Cerebellar cortex (tissue), 1 donor: ENCODE measurements at regions not wholly inside any gene's neighbourhood (a gene's known extent, or its start where the extent isn't known, plus 50 kb on each side); places are given as distances from the start of the nearest gene placed in this dataset.
"Not testable (repeated sequence)": the region's sequence is repeated elsewhere in the genome, so short reads cannot be mapped to it uniquely, and the experiment has no call there.

Experiments
- DNase-seq: peaks from one replicate; pipeline ENCODE4 v3.0.0-alpha.2; 2015; ENCODE audit warnings: low spot score

GRCh38 chr2:4139316-4139715 lies 435.9 kb downstream of the DCDC2C start:
- no peak for DNase-seq

DNA sequence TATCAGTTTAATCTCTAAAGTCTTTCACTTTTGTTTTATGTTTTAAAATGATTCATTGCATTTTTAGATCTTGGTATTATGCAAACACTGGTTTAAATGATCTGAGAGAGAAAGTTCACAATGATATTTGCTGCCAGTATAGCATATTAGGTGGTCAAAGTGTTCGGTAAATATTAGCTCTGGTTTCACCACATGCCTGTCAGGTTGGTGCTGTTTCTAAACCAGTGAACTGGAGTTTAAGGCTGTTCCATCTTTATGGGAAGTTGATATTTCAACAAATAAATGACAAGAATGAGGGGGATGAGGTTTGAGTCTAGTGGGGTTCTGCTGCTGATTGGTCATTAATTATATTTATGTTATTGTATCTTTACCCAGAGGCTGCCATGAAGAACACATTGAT lies 436.4 kb downstream of the DCDC2C start:
- no peak for DNase-seq

- DNase-seq: no peak
These were observed 437.1 kb downstream of the DCDC2C start for GRCh38 chr2:4140281-4140970.

DNA sequence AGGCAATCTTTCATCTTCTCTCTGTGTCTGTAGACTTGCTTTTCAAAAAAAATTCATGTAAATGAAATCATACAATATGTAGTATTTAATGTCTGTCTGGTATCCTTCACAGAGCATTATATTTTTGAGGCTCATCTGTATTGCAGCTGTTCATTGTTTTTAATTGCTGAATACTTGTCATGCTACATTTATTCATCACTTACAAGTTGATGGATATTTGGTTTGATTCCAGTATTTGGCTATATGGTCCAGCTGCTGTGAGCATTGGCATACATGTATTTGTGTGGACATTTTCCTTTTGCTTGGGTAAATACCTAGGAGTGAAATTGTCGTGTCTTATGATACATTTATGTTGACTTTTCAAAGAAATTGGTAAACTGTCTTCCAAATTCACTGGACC lies 441.4 kb downstream of the DCDC2C start:
- DNase-seq: no peak

GRCh38 chr2:4151521-4151920 lies 448.1 kb downstream of the DCDC2C start:
- DNase-seq: no peak

DNA sequence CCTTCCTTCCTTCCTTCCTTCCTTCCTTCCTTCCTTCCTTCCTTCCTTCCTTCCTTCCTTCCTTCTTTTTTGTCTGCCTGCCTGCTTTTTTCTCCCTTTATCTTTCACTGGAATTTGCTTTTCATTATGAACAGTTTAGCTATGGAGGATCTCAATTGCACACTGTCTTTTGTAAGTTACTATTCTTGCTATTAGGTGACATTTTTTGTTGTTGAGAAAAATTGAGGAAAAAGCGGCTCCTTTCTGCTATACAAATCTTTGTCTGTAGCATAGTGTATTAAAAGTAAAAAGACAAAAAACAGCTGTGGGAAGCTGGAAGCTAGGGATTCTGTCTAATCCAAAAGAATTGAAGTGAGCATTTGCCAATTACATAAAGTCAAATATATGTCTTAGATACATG lies 448.7 kb downstream of the DCDC2C start:
- DNase-seq: no peak

DNA sequence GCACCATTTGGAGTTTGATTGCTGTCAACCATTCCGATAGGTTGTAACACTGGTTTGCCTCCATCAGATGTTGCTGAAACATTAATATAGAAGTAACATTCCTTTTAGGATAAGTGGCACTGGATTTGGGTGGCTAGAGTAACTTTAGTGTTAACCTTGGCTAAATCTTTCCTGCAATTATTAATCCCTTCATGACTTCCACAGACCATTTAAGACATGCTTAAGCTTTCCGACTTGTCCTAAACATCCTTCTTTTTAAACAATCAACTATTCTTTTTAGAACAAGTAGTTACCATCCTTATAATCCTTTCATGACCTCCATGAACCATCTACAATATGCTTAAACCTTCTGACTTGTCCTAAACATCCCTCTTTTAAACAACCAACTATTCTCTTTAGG lies 465.5 kb downstream of the DCDC2C start:
- DNase-seq: no peak

DNA sequence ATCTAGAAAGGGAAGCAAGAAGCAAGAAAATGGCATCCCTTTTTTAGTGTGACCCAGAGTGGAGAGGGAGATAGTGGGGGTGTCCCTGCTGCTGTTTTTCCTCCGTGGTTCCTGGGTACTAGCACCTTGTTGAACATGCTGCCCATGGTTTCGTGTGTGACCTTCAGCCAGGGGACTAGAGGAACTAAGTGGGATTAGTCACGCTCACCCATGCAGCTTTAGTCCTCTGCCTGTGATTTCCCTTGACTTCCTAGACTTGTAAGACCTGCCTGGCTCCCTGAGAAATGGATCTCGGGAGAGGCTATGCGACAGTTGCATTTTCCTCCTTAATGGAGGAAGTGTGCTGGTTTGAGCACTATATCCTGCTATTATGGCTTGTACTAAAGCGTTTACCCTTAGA lies 471.4 kb downstream of the DCDC2C start:
- DNase-seq: no peak

- DNase-seq: no peak
These were observed 472.0 kb downstream of the DCDC2C start for GRCh38 chr2:4175343-4175742.

- no peak for DNase-seq
These were observed 477.3 kb downstream of the DCDC2C start for GRCh38 chr2:4180631-4181030.

DNA sequence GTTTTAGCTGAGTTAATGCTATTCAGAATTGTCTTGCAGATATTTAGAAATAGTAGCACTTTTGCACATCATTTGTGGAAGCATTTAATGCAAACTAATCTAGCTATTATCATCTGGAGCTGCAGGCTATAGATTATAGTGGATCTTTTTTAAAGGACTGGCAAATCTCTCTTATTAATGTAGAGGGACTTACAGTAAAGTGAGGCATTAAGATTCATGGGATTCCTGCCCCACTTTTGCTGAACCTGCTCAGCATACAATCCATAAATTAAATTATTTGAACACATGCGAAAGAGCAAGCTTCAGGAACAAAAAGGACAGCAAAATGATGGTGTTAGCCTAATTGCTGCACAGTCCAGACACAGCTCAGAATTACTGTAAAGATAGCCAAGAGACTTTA lies 477.7 kb downstream of the DCDC2C start:
- DNase-seq: no peak

- no peak for DNase-seq
These were observed 485.2 kb downstream of the DCDC2C start for GRCh38 chr2:4188561-4188960.

- no peak for DNase-seq
These were observed 487.2 kb downstream of the DCDC2C start for GRCh38 chr2:4190548-4190947.

- no peak for DNase-seq
These were observed 488.7 kb downstream of the DCDC2C start for GRCh38 chr2:4192119-4192518.

DNA sequence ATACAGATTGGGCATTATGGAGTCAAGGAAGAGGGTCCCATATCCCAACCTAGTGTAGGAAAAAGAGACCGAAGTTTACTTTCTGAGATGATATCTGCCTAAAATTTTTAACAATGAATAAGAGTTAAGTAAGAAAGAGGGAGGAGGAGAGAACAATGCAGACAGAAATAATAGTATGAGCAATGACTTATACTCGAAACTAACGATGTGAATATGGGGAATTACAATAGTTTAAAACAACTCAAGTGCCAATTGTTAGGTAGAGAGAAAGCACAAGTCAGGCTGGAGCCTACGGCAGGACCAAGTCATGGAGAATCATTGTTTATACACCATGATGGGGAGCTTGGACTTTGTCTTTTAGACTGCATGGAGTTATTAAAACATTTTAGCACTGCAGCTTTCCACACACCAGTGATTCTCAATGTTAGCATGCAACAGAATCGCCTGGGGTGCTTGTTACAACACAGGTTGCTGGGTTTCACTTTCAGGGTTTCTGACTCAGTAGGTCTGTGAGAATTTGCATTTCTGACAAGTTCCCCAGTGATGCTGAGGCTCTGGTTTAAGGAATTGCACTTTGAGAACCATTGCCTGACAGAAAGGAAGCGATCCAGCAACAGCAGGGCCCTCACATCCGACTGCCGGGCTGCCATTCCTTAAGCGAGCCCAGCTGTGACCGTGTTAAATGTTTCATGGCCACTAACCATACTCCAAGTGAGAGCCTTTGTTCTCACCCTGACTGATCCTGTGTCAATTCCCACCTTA lies 511.2 kb downstream of the DCDC2C start:
- no peak for DNase-seq

DNA sequence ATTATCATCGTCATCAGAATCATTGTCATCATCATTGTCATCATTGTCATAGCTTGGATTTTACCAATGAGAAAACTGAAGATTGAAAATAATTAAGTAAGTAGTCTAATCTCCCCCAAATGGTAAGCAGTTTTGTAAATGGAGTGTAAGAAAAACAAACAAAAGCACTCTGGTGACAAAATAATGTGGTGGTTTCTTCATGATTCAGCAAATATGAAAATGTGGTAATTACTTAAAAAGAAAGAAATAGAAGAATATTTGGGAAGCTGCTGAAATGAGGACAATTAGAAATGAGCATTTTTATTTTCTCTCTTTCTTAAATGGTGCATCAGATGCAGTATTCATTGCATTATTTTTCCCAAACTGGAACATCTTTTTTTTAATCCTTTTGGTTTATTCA lies 514.4 kb downstream of the DCDC2C start:
- DNase-seq: no peak

DNA sequence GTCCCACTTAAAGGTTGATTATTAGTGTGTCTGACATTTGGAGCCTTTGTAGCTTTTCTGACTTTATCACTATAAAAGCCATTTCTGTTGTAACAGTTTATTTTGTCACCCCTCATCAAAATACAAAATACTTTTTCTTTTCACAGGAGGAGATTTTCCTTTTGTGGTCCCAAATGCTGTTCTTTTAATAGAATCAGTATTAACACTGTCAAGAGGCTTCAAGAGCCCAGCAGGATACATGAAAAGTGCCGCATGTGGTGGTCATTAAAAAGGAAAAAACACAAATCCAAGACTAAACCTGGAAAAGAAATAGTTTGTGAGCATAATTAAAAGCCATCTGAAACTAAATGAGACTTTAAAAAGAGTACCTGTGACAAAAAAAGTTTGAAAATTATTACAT lies 515.7 kb downstream of the DCDC2C start:
- DNase-seq: no peak

GRCh38 chr2:4219571-4219970 lies 516.2 kb downstream of the DCDC2C start:
- no peak for DNase-seq

DNA sequence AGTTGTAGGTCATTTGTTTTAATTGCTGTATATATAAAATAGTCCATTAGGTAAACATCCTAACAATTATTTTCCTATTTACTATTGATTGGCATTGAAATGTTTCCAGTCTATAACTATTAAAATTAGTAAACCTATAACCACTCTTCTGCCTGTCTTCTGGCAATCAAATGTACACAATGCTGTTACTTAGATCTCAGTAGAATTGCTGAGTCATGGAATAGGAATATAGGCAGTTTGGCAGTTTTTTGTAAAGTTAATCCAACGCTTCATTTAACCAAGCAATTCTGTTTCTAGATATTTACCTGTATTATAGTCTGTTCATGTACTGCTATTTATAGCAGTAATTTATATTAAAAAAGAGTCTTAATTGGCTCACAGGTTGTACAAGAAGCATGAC lies 518.1 kb downstream of the DCDC2C start:
- no peak for DNase-seq

DNA sequence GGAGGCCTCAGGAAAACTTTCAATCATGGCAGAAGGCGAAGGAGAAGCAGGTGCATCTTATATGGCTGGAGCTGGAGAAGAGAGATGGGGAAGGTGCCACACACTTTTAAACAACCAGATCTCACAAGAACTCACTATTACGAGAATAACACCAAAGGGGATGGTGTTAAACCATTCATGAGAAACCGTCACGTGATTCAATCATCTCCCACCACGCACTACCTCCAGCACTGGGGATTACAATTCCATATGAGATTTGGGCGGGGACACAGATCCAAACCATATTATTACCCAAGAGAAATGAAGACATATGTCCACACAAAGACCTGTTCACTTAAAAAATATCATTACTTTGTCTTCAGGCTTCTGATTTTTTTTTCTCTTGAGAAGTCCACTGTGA lies 518.5 kb downstream of the DCDC2C start:
- no peak for DNase-seq

- not testable (repeated sequence) for DNase-seq
These were observed 541.0 kb downstream of the DCDC2C start for GRCh38 chr2:4244422-4244821.

DNA sequence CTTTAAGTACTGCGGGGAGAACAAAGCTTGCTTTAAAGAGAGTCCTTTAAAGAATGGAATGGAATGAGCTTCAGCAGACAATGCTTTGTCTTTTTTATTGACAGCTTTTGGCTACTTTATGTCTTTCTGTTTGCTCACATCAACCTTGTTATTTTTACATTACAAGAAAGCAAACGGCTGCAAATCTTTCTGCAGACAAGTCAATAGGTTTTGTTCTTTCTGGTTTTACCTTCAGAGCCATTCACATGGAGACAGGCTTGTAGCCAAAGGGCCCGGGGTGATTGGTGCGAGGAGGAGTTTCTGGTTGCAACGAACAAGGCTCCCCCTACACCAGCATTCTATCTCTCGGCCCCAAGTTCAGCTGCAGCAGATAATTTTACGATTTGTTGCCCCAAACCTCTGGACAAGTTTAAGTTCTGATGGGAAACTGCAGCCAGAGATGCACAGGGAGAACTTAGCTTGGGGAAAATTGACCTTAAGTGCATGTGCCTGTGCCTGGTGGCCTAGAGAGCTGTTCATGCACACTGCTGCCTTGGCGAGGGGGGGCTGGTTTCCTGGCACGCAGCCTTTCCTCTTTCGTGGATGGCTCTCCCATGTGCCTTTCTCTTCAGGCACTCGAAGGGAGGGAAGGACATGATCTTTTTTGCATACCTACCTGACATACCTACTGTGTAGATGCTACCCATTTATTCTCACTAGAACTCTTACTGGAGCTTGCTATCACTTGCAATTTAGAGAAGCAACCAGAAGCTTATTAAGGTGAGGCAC lies 543.2 kb downstream of the DCDC2C start:
- no peak for DNase-seq

GRCh38 chr2:4247791-4248190 lies 544.4 kb downstream of the DCDC2C start:
- DNase-seq: no peak
